GM12878 (cell line): ENCODE measurements at regions not wholly inside any gene's neighbourhood (a gene's known extent, or its start where the extent isn't known, plus 50 kb on each side); places are given as distances from the start of the nearest gene placed in this dataset.

Source experiments
- ASH2L ChIP-seq: fragments of 300-600, 200-600 bp; sonication (generic); IDR thresholded peaks from 2 replicates; pipeline ENCODE4 v1.6.1; 2017; ENCODE audit warnings: low read depth, mild to moderate bottlenecking, borderline replicate concordance
- CTCF ChIP-seq, 3 experiments: IDR thresholded peaks in 2 of 3; conservative IDR thresholded peaks in 1 of 3; 2 replicates each; pipeline ENCODE4 v1.5.1; 2011; ENCODE audit warnings: low read depth in 3 of 3, low read length in 3 of 3, mild to moderate bottlenecking in 3 of 3, control low read depth in 2 of 3, moderate library complexity in 2 of 3, inconsistent platforms in 1 of 3, mixed read lengths in 1 of 3; ENCODE audit not compliant: control insufficient read depth in 2 of 3, insufficient read depth in 1 of 3; ENCODE audit errors: extremely low read depth in 1 of 3
- E4F1 ChIP-seq: fragments of 450-650 bp; IDR thresholded peaks from 2 replicates; pipeline ENCODE4 v1.6.1; 2018; ENCODE audit warnings: borderline replicate concordance, mild to moderate bottlenecking; ENCODE audit not compliant: partially characterized antibody
- FOXM1 ChIP-seq: IDR thresholded peaks from 2 replicates; pipeline ENCODE4 v1.6.1; 2012; ENCODE audit warnings: low read depth, mild to moderate bottlenecking, inconsistent platforms, low read length, moderate library complexity
- POLR2A ChIP-seq: IDR thresholded peaks from 2 replicates; pipeline ENCODE4 v1.6.1; 2011; ENCODE audit warnings: low read depth, mild to moderate bottlenecking, low read length
- RFX5 ChIP-seq: IDR thresholded peaks from 2 replicates; pipeline ENCODE4 v1.6.1; 2011; ENCODE audit warnings: low read depth, low read length, improper control_type of control experiment
- SREBF2 ChIP-seq: IDR thresholded peaks from 2 replicates; pipeline ENCODE4 v1.6.1; 2012; ENCODE audit warnings: mild to moderate bottlenecking, low read length
- ZBTB33 ChIP-seq: fragments of 450-650 bp; IDR thresholded peaks from 2 replicates; pipeline ENCODE4 v1.6.1; 2017; ENCODE audit warnings: mild to moderate bottlenecking
- ZNF207 ChIP-seq: fragments of 450-650 bp; IDR thresholded peaks from 2 replicates; pipeline ENCODE4 v1.6.1; 2014; ENCODE audit warnings: antibody characterized with exemption, mild to moderate bottlenecking, borderline replicate concordance
- ZNF384 ChIP-seq: IDR thresholded peaks from 2 replicates; pipeline ENCODE4 v1.6.1; 2012; ENCODE audit warnings: low read depth, mild to moderate bottlenecking, low read length, improper control_type of control experiment, borderline replicate concordance

- no peak for TF ChIP-seq ASH2L
- TF ChIP-seq FOXM1, result no peak
- TF ChIP-seq CTCF (IDR thresholded peaks at IDR 0.05 in 2 of 3, conservative IDR thresholded peaks at IDR 0.05 in 1 of 3; ENCODE audit: control insufficient read depth in 2 of 3, extremely low read depth in 1 of 3, insufficient read depth in 1 of 3, low read depth in 3 of 3, low read length in 3 of 3), result peak; percentile 50 to 55 (median 55)
- no peak for TF ChIP-seq POLR2A
- no peak for TF ChIP-seq SREBF2
- TF ChIP-seq ZBTB33, result no peak
- no peak for TF ChIP-seq ZNF207
- no peak for TF ChIP-seq RFX5
- no peak for TF ChIP-seq E4F1
- no peak for TF ChIP-seq ZNF384
Observed at GRCh38 chr1:239987103-239987745, 104.5 kb upstream of the FMN2 start.
